Upper lobe of left lung (tissue), 6 donors: ENCODE measurements at regions not wholly inside any gene's neighbourhood (a gene's known extent, or its start where the extent isn't known, plus 50 kb on each side); places are given as distances from the start of the nearest gene placed in this dataset.
"Not testable (repeated sequence)": the region's sequence is repeated elsewhere in the genome, so short reads cannot be mapped to it uniquely, and the experiment has no call there.

Experiments
- ATAC-seq, 2 donors: fragments of 200-7000 bp; cut with Tn5 transposase; one replicate each; pipeline ENCODE4 v1.9.1; 2022; ENCODE audit warnings: mild to moderate bottlenecking in 2 of 2, moderate library complexity in 2 of 2; ENCODE audit not compliant: low FRiP score in 2 of 2
- DNase-seq, 2 donors: peaks; one replicate each; pipeline ENCODE4 v3.0.0-alpha.2; 2019 to 2020
- H3K27ac ChIP-seq, 4 donors: fragments of 200-600 bp; sonication (generic); one replicate each; pipeline ENCODE4 v1.5.1; 2016 to 2019
- H3K27me3 ChIP-seq, 4 donors: fragments of 200-600 bp; sonication (generic); one replicate each; pipeline ENCODE4 v1.5.1; 2017 to 2019
- H3K36me3 ChIP-seq, 4 donors: fragments of 200-600 bp; sonication (generic); one replicate each; pipeline ENCODE4 v1.5.1; 2016 to 2019
- H3K4me1 ChIP-seq, 4 donors: fragments of 200-600 bp; sonication (generic); one replicate each; pipeline ENCODE4 v1.5.1; 2018 to 2019
- H3K4me3 ChIP-seq, 4 donors: fragments of 200-600 bp; sonication (generic); one replicate each; pipeline ENCODE4 v1.5.1; 2017 to 2019; ENCODE audit warnings: mild to moderate bottlenecking in 2 of 4, moderate library complexity in 1 of 4
- H3K9me3 ChIP-seq, 4 donors: fragments of 200-600 bp; sonication (generic); one replicate each; pipeline ENCODE4 v1.5.1; 2018 to 2019
- CTCF ChIP-seq, 6 experiments: fragments of 450-650 bp in 4 of 6; fragments of 200-600 bp in 2 of 6; sonication (generic) in 2 of 6; IDR thresholded peaks; one replicate each; pipeline ENCODE4 v1.5.1; 2016 to 2019; ENCODE audit warnings: antibody characterized with exemption in 6 of 6
- EP300 ChIP-seq, 4 donors: sonication (generic); formaldehyde crosslinking; IDR thresholded peaks; one replicate each; pipeline ENCODE4 v1.5.1; 2017; ENCODE audit warnings: antibody characterized with exemption in 4 of 4, control low read depth in 2 of 4
- POLR2A ChIP-seq, 4 donors: fragments of 450-650 bp; IDR thresholded peaks; one replicate each; pipeline ENCODE4 v1.5.1; 2016 to 2017; ENCODE audit warnings: antibody characterized with exemption in 4 of 4, mild to moderate bottlenecking in 2 of 4
- POLR2AphosphoS5 ChIP-seq, 2 donors: sonication (generic); formaldehyde crosslinking; IDR thresholded peaks; one replicate each; pipeline ENCODE4 v1.5.1; 2017; ENCODE audit warnings: antibody characterized with exemption in 2 of 2
- WGBS, 2 donors: methylation state at CpG; one replicate each; pipeline ENCODE4 v1.1.5; 2017 to 2018; 5-methylcytosine and 5-hydroxymethylcytosine counted together
- donor health status: DM: no; HTN: no; CAD: no; lungs with moderate emphysema.
- donor health status: DM: no; HTN: yes; CAD: no; lungs with severe emphysema.

- 84 to 98% methylated on average over 1 of the region's 1 CpG for WGBS, 2 donors
- Histone ChIP-seq H3K36me3 (no peaks in the 10 kb centered on the region), H3K4me3 (no peak overlapping the region), H3K27ac (no peak overlapping the region), H3K9me3 (peaks cover 0 to 21% (median 13%) of the 10 kb centered on the region in 4 donors), H3K27me3 (no peaks in the 10 kb centered on the region), H3K4me1 (no peaks in the 10 kb centered on the region)
- TF ChIP-seq POLR2AphosphoS5 (IDR thresholded peaks at IDR 0.05), result no peak
- no peak for TF ChIP-seq POLR2A (IDR thresholded peaks at IDR 0.05)
- no peak for TF ChIP-seq EP300 (IDR thresholded peaks at IDR 0.05)
- TF ChIP-seq CTCF (IDR thresholded peaks at IDR 0.05), result no peak
- ATAC-seq, result no peak
- no peak for DNase-seq
Measured at GRCh38 chr12:131395971-131396573, 314.8 kb upstream of the SFSWAP start.

- Histone ChIP-seq H3K9me3 (peaks cover 0 to 21% (median 13%) of the 10 kb centered on the region in 4 donors), H3K4me3 (no peak overlapping the region), H3K27ac (no peak overlapping the region), H3K27me3 (no peaks in the 10 kb centered on the region), H3K36me3 (no peaks in the 10 kb centered on the region), H3K4me1 (no peaks in the 10 kb centered on the region)
- DNase-seq (no peak), ATAC-seq (no peak)
- 68 to 86% methylated on average over 5 of the region's 5 CpGs for WGBS, 2 donors
- TF ChIP-seq POLR2A (IDR thresholded peaks at IDR 0.05) (no peak), POLR2AphosphoS5 (IDR thresholded peaks at IDR 0.05) (no peak), EP300 (IDR thresholded peaks at IDR 0.05) (no peak), CTCF (IDR thresholded peaks at IDR 0.05) (no peak)
Measured at GRCh38 chr12:131397493-131398181, 313.3 kb upstream of the SFSWAP start.

GRCh38 chr12:131399000-131399399 is 311.9 kb upstream of the SFSWAP start:
- TF ChIP-seq CTCF (IDR thresholded peaks at IDR 0.05) (no peak), POLR2AphosphoS5 (IDR thresholded peaks at IDR 0.05) (no peak), EP300 (IDR thresholded peaks at IDR 0.05) (no peak), POLR2A (IDR thresholded peaks at IDR 0.05) (no peak)
- no peak for ATAC-seq
- H3K27me3 ChIP-seq, result no peaks in the 10 kb centered on the region

GRCh38 chr12:131400668-131401294 is 310.1 kb upstream of the SFSWAP start:
- H3K27me3 ChIP-seq, H3K36me3 ChIP-seq, H3K4me3 ChIP-seq, DNase-seq, H3K4me1 ChIP-seq, H3K27ac ChIP-seq, ATAC-seq: not testable (repeated sequence)
- peaks cover 0 to 21% (median 13%) of the 10 kb centered on the region in 4 donors for H3K9me3 ChIP-seq
- 33 to 61% methylated on average over 1 to 4 of the region's 4 CpGs for WGBS, 2 donors

More at GRCh38 chr12:131399000-131399399, 311.9 kb upstream of the SFSWAP start:
- DNase-seq, result no peak
- H3K27ac ChIP-seq, result no peak overlapping the region
- H3K4me1 ChIP-seq, result no peaks in the 10 kb centered on the region
- H3K4me3 ChIP-seq, result no peak overlapping the region
- no peaks in the 10 kb centered on the region for H3K36me3 ChIP-seq
- H3K9me3 ChIP-seq, result peaks cover 0 to 21% (median 13%) of the 10 kb centered on the region in 4 donors

- not testable (repeated sequence) for H3K4me1 ChIP-seq, H3K4me3 ChIP-seq, H3K27ac ChIP-seq, H3K36me3 ChIP-seq, H3K27me3 ChIP-seq, DNase-seq
- 56 to 64% methylated on average over 10 to 13 of the region's 13 CpGs for WGBS, 2 donors
- H3K9me3 ChIP-seq, result peaks cover 0 to 16% (median 11%) of the 10 kb centered on the region in 4 donors
- peak; percentile 30 to 83 for ATAC-seq
Measured at GRCh38 chr12:131401907-131402633, 308.8 kb upstream of the SFSWAP start.
